Panc1 (cell line): ENCODE measurements at regions not wholly inside any gene's neighbourhood (a gene's known extent, or its start where the extent isn't known, plus 50 kb on each side); places are given as distances from the start of the nearest gene placed in this dataset.

Experiments
- CTCF ChIP-seq: fragments of 450-650 bp; IDR thresholded peaks from 2 replicates; pipeline ENCODE4 v1.5.1; 2017; ENCODE audit warnings: mild to moderate bottlenecking
- POLR2AphosphoS5 ChIP-seq: IDR thresholded peaks from 2 replicates; pipeline ENCODE4 v1.6.1; 2012; ENCODE audit warnings: mild to moderate bottlenecking, low read depth, low read length, moderate library complexity
- TCF7L2 ChIP-seq: IDR thresholded peaks from 2 replicates; pipeline ENCODE4 v1.6.1; 2011; ENCODE audit warnings: mild to moderate bottlenecking, low read depth, low read length, inconsistent platforms

- no peak for TF ChIP-seq CTCF
- TF ChIP-seq POLR2AphosphoS5: no peak
- no peak for TF ChIP-seq TCF7L2
Measured at GRCh38 chr6:105917038-105917695, 169.0 kb upstream of the PRDM1 start.
